Activated T-cell treated with anti-CD3 and anti-CD28 coated beads, Interleukin-2, amount 50 U/mL, for 1 hour (primary cell): ENCODE measurements at regions not wholly inside any gene's neighbourhood (a gene's known extent, or its start where the extent isn't known, plus 50 kb on each side); places are given as distances from the start of the nearest gene placed in this dataset.

ENCODE experiments used
- DNase-seq: peaks from one replicate; pipeline ENCODE4 v3.0.0-alpha.2; 2020

DNA sequence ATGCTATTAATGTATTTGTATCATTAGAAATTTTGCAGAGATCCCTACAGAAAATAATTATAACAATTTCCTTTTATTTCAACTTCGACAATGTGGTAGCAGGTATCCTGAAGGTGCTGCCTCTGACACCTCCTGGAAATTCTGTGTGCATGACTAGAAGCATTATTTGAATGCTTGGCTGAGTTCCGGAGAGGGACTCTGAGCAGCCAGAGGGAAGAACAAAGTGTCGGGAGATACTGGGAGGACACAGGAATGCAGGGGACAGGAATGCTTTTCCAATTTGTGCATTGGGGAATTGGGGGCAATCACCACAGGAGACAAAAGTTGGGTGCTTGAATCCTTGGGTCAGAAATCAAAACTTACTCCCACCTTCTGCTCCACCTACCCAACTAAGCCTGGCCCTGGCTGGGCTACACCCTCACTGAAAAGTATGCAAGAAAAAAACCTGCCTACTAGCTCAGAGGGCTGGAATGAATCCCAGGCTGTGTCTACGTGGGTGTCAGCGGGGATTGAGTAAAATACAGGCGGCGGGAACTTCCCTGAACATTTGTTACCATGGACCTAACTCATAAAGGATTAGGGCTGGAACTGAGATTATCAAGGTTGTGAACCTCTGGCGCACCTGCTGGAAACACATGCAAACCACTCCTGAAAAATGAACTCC lies 299.3 kb downstream of the SOX11 start:
- DNase-seq = no peak

DNA sequence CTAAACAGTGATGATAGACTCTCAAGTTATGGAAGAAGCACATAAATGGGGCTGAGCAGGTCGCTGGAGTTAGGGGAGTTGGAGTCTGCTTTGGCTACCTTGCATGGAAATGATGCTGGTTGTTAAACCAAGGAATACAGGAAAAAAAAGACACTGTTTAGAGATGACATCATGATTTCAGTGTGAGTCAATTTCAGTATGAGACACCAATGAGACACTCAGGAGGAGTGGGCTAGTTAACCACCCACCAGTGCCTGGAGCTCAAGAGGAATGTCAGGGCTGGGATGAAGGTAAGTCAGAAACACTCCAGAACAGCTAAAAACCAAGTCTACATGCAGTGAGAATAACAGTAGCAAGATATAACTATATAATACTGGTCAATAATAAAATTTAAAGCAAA lies 303.6 kb downstream of the SOX11 start:
- no peak for DNase-seq

DNA sequence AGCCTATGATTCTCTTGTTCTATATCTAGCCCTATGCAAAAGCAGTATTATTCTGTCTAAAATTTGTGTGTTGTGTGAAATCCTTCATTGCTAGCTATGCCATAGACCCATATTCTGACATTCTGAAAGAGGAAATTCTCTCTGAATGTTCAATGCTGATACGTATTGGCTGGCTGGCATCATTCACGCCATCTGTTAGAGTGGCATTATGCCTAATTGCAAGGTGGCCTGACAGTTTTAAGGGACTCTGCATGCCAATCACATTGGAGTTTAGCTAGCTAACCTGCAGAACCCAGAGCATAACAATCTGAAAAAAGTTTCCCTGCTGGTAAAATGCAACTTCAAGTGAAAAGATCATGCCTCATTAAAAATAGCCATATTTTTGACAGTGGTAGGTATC lies 316.0 kb downstream of the SOX11 start:
- no peak for DNase-seq

DNA sequence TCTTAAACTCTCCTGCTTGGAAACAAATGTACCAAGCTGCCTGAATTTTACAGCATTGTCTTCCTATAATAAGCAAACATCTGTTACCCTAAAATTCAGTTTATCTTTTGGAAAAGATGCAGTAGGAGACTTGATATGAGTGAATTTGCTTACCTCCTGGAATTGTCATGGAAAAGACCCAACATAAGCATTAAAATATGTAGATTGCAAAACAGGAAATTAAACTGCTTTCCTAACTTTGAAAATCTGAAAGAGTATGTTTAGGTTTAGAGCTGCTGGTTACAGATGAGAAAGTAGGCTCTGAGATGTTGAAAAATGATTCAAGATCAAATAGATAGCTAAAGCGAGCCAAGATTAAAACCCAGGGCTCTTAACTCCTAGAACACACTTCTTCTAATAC lies 316.5 kb downstream of the SOX11 start:
- no peak for DNase-seq

DNA sequence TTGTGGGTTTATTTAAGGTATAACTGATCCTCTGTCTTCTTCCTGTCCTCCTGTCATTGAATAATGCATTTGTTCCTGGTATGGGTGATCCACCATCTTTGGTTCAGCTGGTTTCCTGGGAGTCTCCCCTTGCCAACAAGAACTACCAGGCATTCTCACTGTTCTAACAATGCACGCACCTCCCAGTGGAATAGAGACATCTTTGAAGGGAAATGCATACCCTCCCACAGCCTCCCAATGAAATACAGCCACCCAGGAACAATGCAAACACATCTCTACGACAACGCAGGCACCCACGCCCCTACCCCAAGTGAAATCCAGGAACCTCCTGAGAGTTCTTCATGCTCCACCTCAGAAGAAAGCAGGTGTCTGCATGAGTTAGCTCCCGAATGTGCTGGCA lies 318.0 kb downstream of the SOX11 start:
- DNase-seq = no peak

DNA sequence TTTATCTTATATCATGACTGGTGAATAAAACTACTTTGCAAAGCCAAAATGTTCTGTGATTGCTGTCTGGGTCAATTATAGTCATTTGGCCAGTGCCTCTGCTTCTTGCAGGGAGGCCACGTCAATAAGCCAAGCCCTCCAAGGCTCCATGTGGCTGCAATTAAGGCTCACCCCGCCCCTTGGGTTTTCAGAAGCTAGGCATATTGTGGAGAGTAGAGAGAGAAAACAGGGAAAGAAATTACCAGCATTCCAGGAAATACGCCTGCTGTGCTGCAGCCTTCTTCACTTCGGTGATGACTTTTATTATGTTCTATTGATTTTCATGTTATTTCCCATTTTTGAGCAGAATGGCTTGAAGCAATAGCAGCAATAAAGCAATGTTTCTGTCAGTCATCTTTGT lies 319.7 kb downstream of the SOX11 start:
- DNase-seq = no peak

DNA sequence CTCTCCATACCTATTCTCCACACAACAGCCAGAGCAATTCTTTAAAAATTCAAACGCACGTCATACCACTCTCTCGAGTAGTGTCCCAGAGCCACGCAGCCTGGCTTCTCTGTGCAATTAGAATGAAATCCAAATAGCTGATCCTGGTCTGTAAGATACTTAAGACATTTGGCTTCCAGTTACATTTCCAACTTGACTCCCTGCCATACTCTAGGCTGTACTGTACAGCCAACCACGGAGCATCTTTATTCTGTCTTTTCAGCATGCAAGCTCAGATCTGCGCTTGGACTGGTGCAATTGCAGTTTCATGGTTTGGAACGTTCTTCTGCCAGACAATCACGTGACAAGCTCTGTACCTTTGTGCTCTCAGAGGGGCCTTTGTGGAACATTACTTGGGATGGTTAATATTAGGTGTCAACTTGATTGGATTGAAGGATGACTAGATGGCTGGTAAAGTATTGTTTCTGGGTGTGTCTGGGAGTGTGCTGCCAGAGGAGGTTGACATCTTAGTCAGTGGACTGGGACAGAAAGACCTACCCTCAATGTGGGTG lies 325.6 kb downstream of the SOX11 start:
- no peak for DNase-seq

DNA sequence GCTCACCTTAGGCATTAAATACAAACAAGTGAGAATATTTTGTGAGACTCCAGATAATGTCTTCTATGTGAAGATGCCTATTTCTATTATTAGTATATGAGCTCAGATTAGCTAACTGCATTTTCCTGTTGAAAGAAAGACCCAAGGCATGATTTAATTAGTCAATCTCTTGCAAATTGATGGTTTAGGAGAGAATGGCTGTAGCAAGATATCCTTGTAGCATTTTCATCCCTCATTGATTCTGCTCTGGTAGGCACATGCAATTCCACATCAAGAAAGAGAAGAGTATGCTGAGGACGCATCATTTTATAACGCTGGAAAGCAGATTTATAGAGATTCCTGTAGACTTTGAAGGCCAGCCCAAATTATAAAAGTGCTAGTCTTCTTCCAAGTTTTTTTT lies 332.0 kb downstream of the SOX11 start:
- no peak for DNase-seq

DNA sequence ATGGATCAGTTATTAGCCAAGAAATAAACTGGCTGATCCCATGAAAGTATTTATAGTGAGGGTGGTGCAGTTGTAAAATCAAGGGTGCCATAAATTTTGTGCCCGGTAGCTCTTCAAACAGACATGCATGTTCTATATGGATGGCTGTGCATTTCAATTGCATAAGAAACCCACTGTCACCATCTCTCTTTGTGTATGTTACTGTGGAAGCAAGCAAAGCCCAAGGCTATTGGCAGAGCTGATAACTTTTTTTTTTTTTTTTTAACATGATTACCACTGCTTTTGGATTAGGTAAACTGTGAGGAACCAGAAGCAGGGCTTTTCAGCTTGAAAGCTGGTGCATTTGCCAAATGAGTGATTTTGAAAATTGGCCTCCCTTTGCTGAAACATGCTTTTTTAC lies 332.6 kb downstream of the SOX11 start:
- DNase-seq = no peak

DNA sequence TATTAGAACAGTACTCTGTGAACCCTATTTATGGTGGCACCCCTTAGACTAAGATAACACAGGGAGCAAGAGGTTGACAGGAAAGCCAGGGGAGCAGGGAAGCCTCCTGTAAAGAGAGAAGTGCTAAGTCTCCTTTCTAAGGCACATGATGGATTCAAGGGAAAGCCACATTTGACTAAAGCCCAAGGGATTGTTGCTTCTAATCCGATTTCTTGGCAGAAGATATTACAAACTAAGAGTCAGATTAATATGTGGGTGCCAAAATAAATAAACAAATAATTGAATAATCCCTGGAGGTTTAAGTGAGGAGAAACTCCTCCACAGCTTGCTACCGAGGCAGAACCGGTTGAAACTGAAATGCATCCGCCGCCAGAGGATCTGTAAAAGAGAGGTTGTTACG lies 333.2 kb downstream of the SOX11 start:
- no peak for DNase-seq

DNA sequence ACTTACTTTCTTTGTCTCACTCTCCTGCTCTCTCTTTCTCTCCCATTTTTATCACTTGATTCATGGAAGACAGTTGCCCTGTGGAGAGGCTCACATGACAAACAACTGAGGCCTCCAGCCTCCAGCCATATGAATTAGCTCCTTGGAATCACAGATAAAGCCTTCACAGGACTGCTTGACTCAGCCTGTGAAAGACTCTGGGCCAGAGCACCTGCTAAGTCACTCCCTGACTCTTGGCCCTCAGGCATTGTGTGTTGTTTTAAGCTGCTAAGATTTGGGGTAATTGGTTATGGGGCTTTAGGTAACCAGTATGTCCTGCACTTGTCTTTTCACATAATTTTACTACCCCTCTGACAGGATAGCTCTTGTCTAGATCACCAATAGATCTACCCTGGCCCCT lies 334.9 kb downstream of the SOX11 start:
- DNase-seq = no peak

DNA sequence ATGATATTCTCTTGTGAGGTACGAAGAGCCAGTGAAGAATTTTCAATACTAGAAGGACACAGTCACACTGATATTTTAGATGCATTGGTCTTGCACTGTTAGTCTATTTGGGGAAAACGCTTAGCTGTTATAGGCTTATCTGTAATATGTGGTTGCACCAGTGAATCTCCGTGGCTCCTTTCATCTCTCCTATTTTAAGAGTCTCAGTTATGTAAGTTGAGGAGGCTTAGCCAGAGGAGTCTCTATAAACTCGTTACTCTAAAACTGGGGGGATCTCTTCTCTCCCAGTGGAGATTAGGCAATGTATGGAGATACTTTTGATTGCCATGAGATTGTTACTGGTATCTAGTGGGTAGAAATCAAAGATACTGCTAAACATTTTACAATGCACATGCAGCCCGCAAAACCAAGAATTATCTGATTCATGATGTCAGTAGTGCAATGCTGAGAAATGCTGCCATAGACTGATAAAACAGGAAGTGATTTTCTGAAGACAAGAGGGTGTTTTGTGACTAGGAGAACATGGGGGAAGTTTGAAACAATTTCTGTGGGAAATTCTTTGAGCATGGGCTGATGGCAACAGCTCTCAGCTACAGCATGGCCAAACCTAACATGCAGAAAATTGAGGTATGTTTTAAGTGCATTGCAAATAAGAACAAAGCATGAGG lies 339.1 kb downstream of the SOX11 start:
- DNase-seq = no peak

DNA sequence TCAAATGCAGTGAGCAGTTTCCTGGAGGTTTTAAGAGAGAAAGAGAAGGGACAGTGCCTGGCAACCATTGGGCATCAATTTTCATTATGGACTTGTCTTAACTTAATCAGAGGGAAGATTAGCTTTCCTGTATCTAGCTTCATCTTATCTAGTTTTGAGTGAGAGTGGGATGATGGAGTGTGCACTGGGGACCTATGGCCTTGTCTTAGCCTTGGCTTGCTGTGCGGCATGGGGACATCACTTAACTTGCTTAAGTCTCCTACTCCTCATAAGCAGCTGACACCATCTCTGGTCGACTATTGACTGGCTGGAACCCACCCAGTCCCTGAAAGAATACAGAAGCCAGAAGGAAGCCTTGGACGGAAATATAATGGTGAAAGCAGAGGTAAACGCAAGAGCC lies 344.0 kb downstream of the SOX11 start:
- no peak for DNase-seq

DNA sequence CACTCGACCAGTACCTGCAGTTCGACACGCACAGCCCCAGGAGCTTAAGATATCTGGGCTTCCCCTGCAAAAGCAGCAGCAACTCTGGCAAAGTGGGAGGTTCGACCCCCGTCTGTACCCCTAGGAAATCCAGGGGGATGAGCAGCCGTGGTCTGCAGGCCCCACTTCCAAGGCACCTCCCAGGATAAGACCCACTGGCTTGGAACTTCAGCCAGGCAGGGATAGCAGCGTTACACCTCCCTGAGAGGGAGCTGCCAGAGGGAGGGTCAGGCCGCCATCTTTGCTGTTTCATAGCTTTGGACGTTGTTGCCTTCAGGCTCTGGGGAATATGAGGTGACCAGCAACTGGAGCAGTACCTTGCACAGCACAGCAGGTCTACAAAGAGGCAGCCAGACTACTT lies 351.1 kb downstream of the SOX11 start:
- DNase-seq = no peak

DNA sequence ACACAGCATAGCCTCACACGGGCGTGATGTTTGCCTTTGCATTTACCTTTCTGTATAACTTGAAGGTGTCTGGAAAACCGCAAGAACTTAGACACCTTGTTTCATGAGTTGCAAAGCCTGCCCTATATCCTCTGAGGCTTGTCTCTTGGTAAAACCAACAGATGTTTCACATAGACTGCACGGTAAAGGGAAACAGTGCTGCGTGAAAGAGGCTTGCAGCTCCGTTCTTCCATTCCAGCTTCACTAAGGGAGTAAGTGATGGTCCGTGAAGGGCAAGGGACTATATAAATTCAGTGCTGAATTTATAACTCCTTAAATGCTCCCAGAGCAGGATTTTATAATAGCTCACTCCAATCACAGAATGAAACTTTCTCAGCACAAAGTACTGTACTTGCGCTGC lies 360.5 kb downstream of the SOX11 start:
- no peak for DNase-seq

DNA sequence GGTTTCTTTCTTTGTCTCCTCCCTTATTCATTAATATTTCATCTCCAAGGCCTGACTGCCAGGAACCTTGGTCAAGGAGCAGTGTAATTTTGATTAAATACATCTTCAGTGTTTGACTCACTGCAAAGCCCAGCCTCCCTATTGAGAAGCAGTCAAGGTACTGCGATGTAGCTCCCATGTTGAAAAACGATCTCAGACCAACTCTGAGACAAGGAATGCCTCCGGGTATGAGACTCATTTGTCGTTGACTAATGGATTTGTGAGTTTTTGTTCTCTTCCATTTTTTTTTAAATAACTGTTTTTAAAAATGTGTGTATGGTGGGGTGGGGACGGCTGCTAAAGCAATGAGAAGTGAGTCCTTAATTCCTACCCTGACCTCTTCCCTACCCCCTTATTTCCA lies 361.6 kb downstream of the SOX11 start:
- no peak for DNase-seq

DNA sequence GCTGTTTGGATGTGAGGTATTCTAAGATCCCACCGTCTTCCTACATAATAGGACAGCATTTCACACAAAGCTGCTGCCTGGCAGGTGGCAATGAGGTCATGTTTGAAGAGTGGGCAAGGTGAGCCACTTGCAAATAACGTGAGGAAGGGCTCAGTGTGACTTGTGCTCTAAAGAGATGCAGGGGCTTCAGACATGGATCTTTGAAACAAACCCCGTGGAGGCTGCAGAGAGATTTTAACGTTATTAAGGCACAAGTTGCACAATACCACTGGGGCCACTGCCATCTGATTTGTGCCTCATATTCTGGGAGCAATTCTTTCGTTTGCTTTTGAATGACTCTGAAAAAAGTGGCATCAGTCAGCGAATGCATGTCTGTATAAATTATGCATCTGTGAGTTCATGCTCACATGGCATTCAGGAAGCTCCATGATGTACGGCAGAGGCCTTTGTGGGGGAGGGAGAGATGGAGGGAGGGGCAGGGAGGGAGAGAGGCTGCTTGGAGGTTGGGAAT lies 362.0 kb downstream of the SOX11 start:
- no peak for DNase-seq

DNA sequence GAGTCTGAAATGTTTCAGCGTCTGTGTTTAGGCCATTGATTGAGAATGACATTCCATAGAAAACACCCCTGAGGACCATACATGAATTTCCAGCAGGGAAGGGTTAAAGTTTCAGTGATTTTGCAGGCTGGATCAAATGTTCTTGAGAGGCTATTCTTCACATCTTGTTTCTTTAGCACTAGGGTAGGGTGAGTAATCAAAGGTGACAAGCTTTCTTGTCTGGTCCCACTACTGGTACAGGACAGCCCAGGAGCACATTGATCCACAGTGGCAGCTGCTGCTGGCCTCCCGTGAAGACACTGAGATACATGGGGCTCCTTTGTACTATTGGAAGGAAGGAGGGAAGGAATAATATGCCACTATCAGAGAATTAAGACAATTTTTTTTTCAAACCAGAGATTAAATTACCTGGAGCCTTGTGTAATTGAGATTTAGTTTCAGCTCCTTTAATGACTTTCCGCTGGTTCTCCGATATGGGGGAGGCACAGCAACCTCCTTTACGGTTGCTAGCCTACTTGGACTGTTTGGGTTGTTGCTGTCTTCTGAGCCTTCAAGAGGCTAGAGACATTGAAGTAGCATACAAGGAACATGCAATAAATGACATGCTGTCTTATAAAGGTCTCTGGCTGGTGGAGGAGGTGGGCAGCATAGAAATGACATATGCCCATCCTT lies 368.9 kb downstream of the SOX11 start:
- DNase-seq = no peak

DNA sequence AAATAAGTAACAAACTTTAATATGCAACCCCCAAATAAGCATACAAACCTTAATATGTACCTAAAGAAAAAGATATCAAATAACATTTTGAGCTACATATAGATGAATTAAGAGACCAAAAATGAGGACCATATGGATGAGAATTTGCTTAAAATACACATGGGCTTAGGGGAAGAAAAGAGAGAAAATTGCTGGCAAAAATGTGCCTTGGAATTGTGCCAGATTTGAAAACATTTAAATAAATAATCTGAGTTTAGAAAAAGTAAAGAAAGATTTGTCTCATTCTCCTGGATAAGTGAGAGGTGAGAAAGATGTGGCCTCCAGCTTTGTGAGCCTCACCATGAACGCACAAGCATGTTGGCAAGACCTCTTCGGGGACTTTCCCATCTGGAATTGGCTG lies 372.6 kb downstream of the SOX11 start:
- no peak for DNase-seq

DNA sequence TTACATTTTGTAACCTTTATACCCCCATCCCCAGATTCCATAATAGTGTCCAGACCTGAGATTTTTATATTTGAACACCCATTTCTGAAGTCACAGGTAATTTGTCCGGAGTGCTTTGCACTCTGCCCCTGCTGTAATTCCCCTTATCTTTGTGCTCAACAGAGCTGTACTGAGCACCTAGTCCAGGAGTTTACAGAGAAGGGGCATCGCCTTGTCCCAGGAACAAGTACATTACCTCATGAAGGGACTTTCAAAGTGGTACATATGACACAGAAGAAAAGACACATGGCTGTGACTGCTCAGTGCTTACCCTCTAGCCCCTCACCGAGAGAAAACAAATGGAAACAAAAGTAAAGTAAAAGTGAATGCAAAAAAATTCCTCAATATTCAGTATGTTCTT lies 373.5 kb downstream of the SOX11 start:
- DNase-seq = no peak

DNA sequence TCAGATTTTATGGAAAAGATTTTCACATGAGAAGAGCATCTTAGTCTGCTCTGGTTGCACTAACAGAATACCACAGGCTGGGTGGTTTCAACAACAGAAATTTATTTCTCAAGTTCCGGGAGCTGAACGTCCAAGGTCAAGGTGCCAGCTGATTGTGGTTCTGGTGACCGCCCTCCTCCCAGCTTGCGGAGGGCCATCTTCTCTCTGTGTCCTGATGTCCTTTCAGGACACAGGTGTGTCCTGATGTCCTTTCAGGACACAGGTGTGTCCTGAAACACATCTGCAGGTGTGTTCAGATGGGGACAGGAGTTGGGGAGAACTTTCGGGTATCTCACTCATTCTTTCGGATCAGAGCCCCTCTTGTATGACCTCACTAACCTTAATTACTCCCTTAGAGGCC lies 374.9 kb downstream of the SOX11 start:
- DNase-seq = no peak

DNA sequence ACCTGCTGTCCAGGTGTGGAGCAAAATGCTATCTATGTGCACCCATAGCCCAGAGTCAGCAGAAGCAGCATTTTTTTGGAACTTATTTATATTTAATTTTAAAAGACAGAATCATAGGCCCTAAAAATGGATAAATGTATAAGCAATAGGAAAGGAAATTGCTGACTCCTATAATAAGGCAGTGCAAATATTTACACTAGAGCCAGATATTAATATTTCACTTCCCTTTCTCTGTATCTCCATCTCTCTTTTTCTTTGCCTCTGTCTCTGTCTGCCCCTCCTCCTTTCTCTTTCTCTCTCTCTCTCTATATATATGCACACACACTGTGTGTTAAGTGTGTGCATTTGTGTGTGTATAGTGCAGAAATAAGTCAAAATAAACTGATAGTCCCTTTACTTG lies 375.6 kb downstream of the SOX11 start:
- DNase-seq = no peak

DNA sequence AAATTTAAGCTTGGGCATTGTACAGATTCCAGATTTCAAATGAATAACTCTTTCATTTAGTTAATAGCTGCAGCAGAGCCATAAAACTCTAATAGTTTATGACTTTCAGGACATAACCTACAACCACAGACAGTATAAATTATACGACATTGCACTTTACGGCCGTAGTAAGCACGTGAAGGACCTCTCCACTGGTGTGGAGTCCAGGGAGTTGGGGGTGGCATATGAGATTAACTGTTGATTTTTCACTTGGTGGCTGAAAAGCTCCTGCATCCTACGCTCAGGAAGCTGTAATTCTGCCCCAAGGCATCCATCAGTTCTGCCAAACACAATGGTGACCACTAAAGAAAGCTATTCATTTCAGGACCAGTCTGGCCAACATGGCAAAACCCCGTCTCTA lies 376.2 kb downstream of the SOX11 start:
- DNase-seq = no peak

DNA sequence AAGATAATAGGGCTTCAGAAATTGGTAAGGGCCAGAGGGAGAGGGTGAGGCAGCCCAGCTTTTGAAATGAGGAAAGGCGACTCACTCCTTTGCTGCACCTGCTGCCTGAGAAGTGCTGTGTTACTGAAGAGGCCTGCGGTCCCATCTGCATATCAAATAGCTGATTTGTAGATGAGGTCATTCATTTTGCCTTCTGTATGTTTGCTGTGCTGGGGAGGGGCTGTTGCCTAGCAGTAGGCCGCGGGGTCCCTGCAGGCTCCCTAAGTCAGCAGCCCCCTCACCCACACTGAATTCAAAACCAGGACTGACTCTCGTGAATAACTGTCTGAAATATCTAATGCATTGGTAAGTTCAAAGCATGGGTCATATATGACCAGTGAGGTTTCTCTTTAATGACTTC lies 377.2 kb downstream of the SOX11 start:
- DNase-seq = no peak
